ENCODE measurements at regions not wholly inside any gene's neighbourhood (a gene's known extent, or its start where the extent isn't known, plus 50 kb on each side); places are given as distances from the start of the nearest gene placed in this dataset.

GRCh38 chr2:175626796-175627195 is 375.3 kb downstream of the LNPK start:
- no peaks in the 10 kb centered on the region for H3F3A ChIP-seq (ENCODE audit: insufficient read depth, low read length)
- H3K27ac ChIP-seq (ENCODE audit: low read depth, low read length, poor library complexity, severe bottlenecking): no peak overlapping the region
- no peak overlapping the region for H3K4me3 ChIP-seq (ENCODE audit: low read depth, low read length, poor library complexity, severe bottlenecking)
- H4K20me1 ChIP-seq (ENCODE audit: insufficient read depth, low read length): no peaks in the 10 kb centered on the region
- no peak overlapping the region for H2AFZ ChIP-seq (ENCODE audit: low read length)
- no peaks in the 10 kb centered on the region for H3K9me3 ChIP-seq (ENCODE audit: low read length)
- no peaks in the 10 kb centered on the region for H3K9me2 ChIP-seq (ENCODE audit: low read depth, low read length)
- TF ChIP-seq CTCF (IDR thresholded peaks at IDR 0.05; ENCODE audit: low read length): no peak
- TF ChIP-seq EZH2 (IDR thresholded peaks at IDR 0.05; ENCODE audit: borderline replicate concordance, low read length): no peak
- no peak overlapping the region for H3K4me2 ChIP-seq (ENCODE audit: low read length)
- no peaks in the 10 kb centered on the region for H3K79me2 ChIP-seq (ENCODE audit: insufficient read depth, low read length)
- H3K9ac ChIP-seq (ENCODE audit: low read length): no peak overlapping the region
- H3K4me1 ChIP-seq (ENCODE audit: insufficient read depth, low read length, severe bottlenecking): no peaks in the 10 kb centered on the region
- no peaks in the 10 kb centered on the region for H3K27me3 ChIP-seq (ENCODE audit: insufficient read depth, low read length)
- no peaks in the 10 kb centered on the region for H3K36me3 ChIP-seq (ENCODE audit: insufficient read depth, low read length)

- TF ChIP-seq CTCF (IDR thresholded peaks at IDR 0.05; ENCODE audit: low read length): no peak
- no peak for TF ChIP-seq EZH2 (IDR thresholded peaks at IDR 0.05; ENCODE audit: borderline replicate concordance, low read length)
Observed at GRCh38 chr2:175624785-175625184, 377.3 kb downstream of the LNPK start.

GRCh38 chr2:175624211-175624761 is 377.8 kb downstream of the LNPK start:
- no peaks in the 10 kb centered on the region for H3K36me3 ChIP-seq (ENCODE audit: insufficient read depth, low read length)
- no peaks in the 10 kb centered on the region for H3K4me1 ChIP-seq (ENCODE audit: insufficient read depth, low read length, severe bottlenecking)
- no peaks in the 10 kb centered on the region for H3K27me3 ChIP-seq (ENCODE audit: insufficient read depth, low read length)
- H3K4me2 ChIP-seq (ENCODE audit: low read length): no peak overlapping the region
- no peak overlapping the region for H3K27ac ChIP-seq (ENCODE audit: low read depth, low read length, poor library complexity, severe bottlenecking)
- H3K9me2 ChIP-seq (ENCODE audit: low read depth, low read length): no peaks in the 10 kb centered on the region
- H3K79me2 ChIP-seq (ENCODE audit: insufficient read depth, low read length): no peaks in the 10 kb centered on the region
- H3K9ac ChIP-seq (ENCODE audit: low read length): no peak overlapping the region
- TF ChIP-seq CTCF (IDR thresholded peaks at IDR 0.05; ENCODE audit: low read length) (no peak), EZH2 (IDR thresholded peaks at IDR 0.05; ENCODE audit: borderline replicate concordance, low read length) (no peak)
- H4K20me1 ChIP-seq (ENCODE audit: insufficient read depth, low read length): no peaks in the 10 kb centered on the region
- no peaks in the 10 kb centered on the region for H3F3A ChIP-seq (ENCODE audit: insufficient read depth, low read length)
- H3K4me3 ChIP-seq (ENCODE audit: low read depth, low read length, poor library complexity, severe bottlenecking): no peak overlapping the region
- no peaks in the 10 kb centered on the region for H3K9me3 ChIP-seq (ENCODE audit: low read length)
- no peak overlapping the region for H2AFZ ChIP-seq (ENCODE audit: low read length)

More at GRCh38 chr2:175624785-175625184, 377.3 kb downstream of the LNPK start:
- H4K20me1 ChIP-seq (ENCODE audit: insufficient read depth, low read length): no peaks in the 10 kb centered on the region
- no peaks in the 10 kb centered on the region for H3K9me2 ChIP-seq (ENCODE audit: low read depth, low read length)
- H3F3A ChIP-seq (ENCODE audit: insufficient read depth, low read length): no peaks in the 10 kb centered on the region
- H3K4me3 ChIP-seq (ENCODE audit: low read depth, low read length, poor library complexity, severe bottlenecking): no peak overlapping the region
- no peak overlapping the region for H3K9ac ChIP-seq (ENCODE audit: low read length)
- no peaks in the 10 kb centered on the region for H3K9me3 ChIP-seq (ENCODE audit: low read length)
- H3K4me2 ChIP-seq (ENCODE audit: low read length): no peak overlapping the region
- no peaks in the 10 kb centered on the region for H3K36me3 ChIP-seq (ENCODE audit: insufficient read depth, low read length)
- H3K4me1 ChIP-seq (ENCODE audit: insufficient read depth, low read length, severe bottlenecking): no peaks in the 10 kb centered on the region
- H3K27ac ChIP-seq (ENCODE audit: low read depth, low read length, poor library complexity, severe bottlenecking): no peak overlapping the region
- H2AFZ ChIP-seq (ENCODE audit: low read length): no peak overlapping the region
- no peaks in the 10 kb centered on the region for H3K27me3 ChIP-seq (ENCODE audit: insufficient read depth, low read length)
- H3K79me2 ChIP-seq (ENCODE audit: insufficient read depth, low read length): no peaks in the 10 kb centered on the region
